Inflammatory macrophage (primary cell): ENCODE measurements at regions not wholly inside any gene's neighbourhood (a gene's known extent, or its start where the extent isn't known, plus 50 kb on each side); places are given as distances from the start of the nearest gene placed in this dataset.

Experiments
- DNase-seq, 2 donors: peaks; one replicate each; pipeline ENCODE4 v3.0.0-alpha.2; 2020 to 2022

GRCh38 chr9:118596374-118597015, 772.7 kb downstream of the BRINP1 start:
- DNase-seq, result no peak

GRCh38 chr9:118606668-118607067, 762.6 kb downstream of the BRINP1 start:
- no peak for DNase-seq

GRCh38 chr9:118609355-118610044, 759.7 kb downstream of the BRINP1 start:
- no peak for DNase-seq

DNA sequence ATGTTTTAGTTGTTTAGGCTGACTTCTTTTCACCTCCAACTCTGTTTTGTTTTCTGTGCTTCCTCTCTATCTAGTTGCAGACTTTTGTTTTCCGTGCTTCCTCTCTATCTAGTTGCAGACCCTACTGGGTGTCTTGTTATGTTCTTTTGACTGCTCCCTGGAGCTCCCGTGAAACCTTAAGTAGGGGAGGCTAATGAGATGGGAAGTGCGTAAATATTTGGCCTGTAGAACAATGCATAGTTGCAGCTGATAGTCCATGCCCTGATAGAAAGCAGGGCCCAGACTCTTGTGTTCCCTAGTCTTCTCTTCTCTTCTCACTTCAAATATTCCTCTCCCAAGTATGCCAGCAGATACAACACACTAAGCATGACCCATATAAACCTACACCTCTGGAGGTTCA, 757.0 kb downstream of the BRINP1 start:
- no peak for DNase-seq

DNA sequence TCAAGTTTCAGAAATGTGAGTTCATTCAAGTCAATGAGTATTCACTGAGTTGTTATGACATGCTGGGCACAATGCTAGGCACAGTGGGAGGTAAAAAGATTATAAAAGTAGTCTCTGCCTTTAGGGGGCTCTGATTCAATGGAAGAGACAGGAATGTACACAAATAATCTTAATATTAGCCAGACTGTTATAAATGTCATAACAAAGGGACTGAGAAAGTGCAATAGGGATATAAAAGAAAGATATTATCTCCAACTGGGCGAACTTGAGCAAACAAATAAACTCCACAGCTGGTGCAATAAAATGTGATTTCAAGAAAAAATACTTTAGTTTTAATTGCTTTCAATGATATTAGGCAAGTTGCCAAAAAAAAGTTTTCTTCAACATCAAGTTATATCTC, 755.2 kb downstream of the BRINP1 start:
- no peak for DNase-seq

GRCh38 chr9:118618084-118618483, 751.2 kb downstream of the BRINP1 start:
- no peak for DNase-seq

DNA sequence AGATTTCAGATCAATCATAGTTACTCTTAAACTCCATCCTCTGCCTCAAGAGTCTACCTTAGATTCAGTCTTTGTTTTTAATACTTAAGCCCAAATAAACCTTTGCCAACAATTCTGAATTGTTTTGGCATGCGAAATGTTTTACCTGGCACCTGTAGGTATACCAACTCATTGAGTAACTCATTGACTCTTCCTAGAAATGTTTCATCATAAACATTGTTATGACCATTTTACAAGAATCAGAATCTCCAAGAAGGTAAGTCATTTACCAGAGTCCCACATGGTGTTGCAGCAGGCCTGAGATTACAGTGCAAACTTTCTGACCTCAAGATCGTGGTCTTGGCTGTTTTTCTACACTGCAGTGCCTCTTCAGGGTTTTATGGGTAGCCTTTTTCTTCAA, 750.4 kb downstream of the BRINP1 start:
- no peak for DNase-seq

- no peak for DNase-seq
Observed at GRCh38 chr9:118624608-118625007, 744.6 kb downstream of the BRINP1 start.

DNA sequence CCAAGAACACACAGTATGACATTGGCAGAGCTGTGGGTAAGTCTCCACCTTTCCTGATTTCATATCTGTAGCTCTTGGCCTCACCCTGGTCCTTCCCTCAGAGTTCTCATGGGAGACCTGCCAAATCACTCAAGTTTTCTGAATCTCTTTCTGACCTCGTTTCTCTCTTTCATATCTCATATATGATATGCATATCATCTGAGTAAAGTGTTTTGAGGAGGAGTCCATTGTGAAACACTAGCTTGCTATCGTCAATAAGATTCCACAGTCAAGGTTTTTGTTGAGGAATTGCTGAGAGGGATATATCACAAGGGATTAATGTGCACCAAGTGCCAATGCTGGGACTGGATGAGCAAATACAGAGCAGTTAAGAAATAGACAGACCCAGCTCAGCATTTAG, 739.2 kb downstream of the BRINP1 start:
- DNase-seq, result no peak

GRCh38 chr9:118630931-118631595, 738.2 kb downstream of the BRINP1 start:
- no peak for DNase-seq

GRCh38 chr9:118631956-118632355, 737.3 kb downstream of the BRINP1 start:
- DNase-seq, result no peak

DNA sequence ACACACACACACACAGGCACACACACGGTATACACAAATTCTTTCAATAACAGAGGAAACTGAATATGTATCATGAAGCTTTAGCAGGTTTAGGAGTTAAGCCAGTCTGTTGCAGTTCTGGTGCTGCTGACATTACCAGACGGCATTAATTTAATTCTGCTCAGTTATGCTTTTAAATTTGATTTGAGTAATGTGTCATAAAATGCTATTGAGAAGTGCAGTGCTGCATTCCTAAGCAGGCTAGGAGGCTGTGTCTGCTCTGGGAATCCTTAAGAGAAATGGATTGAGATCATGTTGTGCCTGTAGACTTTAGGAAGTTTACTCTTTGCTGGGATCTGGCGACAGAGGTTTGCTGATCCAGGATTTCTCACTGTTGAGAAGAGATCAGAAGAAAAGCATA, 733.8 kb downstream of the BRINP1 start:
- no peak for DNase-seq

DNA sequence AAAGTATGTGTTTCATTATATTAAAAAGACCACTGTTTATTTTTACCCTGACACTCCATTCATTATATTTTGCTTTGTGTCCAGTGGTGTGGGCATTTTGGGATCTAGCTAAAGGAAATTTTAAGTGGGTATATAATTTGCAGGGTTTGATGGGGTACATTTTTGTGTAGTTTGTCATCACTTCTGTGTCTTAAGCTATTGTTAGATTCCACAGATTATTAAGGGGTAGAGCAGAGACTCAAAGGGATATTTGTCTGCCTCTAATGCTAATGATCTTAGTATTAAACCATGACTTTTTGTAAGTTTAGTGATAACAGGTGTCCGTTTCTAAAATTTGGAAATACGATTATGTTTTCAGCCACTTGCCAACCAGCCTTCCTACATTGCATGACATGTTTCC, 731.6 kb downstream of the BRINP1 start:
- DNase-seq, result no peak

- DNase-seq, result no peak
Observed at GRCh38 chr9:118640836-118641560, 728.2 kb downstream of the BRINP1 start.

DNA sequence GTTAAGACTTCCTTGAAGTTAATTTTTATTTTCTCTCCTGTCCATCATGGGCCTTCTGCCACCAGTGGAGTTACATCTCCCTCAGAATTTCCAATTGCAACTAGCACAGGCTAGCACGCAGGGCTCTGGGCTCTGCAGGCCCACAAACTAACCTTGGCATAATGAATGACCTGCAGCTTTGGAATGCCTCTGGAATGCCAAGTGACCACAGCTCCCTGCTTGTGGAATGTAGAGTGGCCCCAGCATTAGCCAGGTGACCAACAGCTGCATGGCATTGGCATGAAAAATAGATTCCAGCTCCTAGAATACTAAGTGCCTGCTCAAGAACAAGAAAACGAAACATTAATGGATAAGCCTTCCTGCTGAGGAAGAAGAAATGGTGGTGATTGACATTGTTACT, 726.1 kb downstream of the BRINP1 start:
- DNase-seq, result no peak

DNA sequence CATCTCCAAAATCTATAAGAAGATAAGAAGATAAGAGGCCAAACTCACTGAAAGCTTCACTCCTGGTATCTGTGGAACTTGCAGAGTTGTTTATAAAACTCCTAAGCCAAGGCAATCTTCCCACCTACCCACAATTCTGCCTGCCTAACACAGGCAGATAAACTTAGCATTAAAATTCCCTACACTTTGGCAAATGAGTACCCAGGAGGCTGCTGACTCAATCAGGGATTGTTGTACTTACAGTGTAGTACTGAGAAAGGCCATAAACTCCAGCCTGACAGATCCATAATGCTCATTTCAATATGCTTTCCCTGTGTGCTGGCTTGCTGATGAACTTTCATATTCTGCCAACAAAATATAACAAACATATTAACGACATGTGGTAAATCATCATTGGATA, 725.2 kb downstream of the BRINP1 start:
- no peak for DNase-seq

GRCh38 chr9:118647331-118647730, 721.9 kb downstream of the BRINP1 start:
- DNase-seq, result no peak

DNA sequence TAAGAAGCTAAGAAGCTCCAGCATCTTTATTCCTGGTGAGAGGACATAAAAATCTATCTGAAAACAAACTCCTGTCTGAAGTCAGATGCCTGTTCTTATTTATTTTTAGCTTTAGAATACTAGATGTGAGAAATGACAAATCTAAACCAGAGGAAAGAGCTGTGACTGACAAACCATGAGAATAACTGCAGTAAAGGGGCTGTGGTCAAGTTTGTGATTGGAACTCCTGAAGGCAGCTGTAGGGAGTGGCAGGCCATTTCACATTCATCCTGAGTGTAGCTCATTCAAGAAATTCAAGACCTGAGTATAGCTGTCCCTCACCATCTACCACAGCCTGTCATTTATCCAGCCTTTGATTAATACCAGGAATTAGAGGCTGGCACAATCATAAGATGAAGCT, 718.8 kb downstream of the BRINP1 start:
- no peak for DNase-seq

- no peak for DNase-seq
Observed at GRCh38 chr9:118651511-118651910, 717.7 kb downstream of the BRINP1 start.

GRCh38 chr9:118652258-118652657, 717.0 kb downstream of the BRINP1 start:
- DNase-seq, result no peak

DNA sequence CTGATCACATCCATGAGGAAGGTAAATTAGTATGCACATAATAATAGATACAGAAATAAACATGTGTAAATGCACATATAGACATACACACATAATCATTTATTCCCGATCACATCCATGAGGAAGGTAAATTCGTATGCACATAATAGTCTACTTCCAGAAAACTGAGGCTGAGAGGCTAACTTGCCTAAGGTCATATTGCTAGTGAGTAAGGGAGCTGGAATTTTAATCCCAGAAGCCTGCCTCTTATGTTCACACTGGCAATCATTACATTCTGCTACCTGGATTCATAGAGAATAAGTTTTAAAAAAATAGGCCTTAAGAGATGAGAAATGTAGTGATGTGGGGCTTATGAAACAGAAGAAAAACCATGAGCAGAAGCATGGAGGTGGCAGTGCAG, 716.3 kb downstream of the BRINP1 start:
- no peak for DNase-seq

DNA sequence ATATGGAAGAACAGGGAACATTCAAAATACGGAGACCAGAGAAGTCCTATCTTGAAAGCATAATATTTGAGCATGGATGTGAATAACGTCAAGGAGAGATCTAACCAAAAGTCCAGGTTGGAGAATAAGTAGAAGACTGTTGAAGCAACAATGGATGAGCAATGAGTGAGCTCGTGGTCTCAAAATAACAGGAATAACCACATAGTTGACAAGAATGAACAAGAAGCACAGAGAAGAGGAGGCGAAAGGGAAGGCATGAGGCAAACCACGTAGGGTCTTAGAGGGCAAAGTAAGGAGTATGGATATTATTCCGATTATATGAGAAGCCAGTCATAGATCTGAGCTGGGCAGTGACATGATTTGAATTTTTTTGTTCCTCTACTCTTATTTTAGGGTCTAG, 710.2 kb downstream of the BRINP1 start:
- no peak for DNase-seq

- DNase-seq, result no peak
Observed at GRCh38 chr9:118665226-118665919, 703.9 kb downstream of the BRINP1 start.
